GM12878 (cell line): ENCODE measurements at regions not wholly inside any gene's neighbourhood (a gene's known extent, or its start where the extent isn't known, plus 50 kb on each side); places are given as distances from the start of the nearest gene placed in this dataset.

Experiments used
- ATAC-seq: fragments of 200-7000 bp; cut with Tn5 transposase; 3 replicates; pipeline ENCODE4 v1.9.1; 2020; ENCODE audit warnings: mild to moderate bottlenecking, moderate library complexity
- BruUV-seq: library from RNA; stranded (reverse); fragments of 400-500 nt; replicated peaks from 2 replicates; lab custom pipeline; 2021; lab: Mats Ljungman, UMichigan
- CTCF ChIA-PET: fragments of 300-600 bp; sonication (Branson Sonifier 250); formaldehyde crosslinking; extraction: SDS; loops from one replicate; lab custom pipeline; 2021; ENCODE audit warnings: inconsistent platforms; lab: Yijun Ruan, JAX
- POLR2A ChIA-PET: fragments of 350-600 bp; formaldehyde crosslinking; extraction: SDS; loops from one replicate; lab custom pipeline; 2021; ENCODE audit warnings: inconsistent platforms; lab: Charles Lee
- RAD21 ChIA-PET: fragments of 300-600 bp; sonication (Branson Sonifier 250); formaldehyde crosslinking; loops from one replicate; lab custom pipeline; 2023; ENCODE audit warnings: antibody characterized with exemption; ENCODE audit not compliant: unreplicated experiment; lab: Charles Lee
- SMC1A ChIA-PET: fragments of 300-600 bp; sonication (Branson Sonifier 250); formaldehyde crosslinking; loops from one replicate; lab custom pipeline; 2023; ENCODE audit not compliant: unreplicated experiment, uncharacterized antibody; lab: Charles Lee
- DNase-seq: peaks from one replicate; pipeline ENCODE4 v3.0.0-alpha.2; 2011; ENCODE audit warnings: low read depth, low spot score
- FAIRE-seq: peaks from 3 replicates; lab custom pipeline; 2011; peaks lifted over from hg19 to GRCh38; lab: Jason Lieb, UNC
- H2AFZ ChIP-seq: 2 replicates; pipeline ENCODE4 v1.6.0; 2011; ENCODE audit warnings: low read depth, low read length, control low read depth; ENCODE audit not compliant: control insufficient read depth
- H3K27ac ChIP-seq: 2 replicates; pipeline ENCODE4 v1.5.1; 2011; ENCODE audit warnings: control low read depth; ENCODE audit not compliant: control insufficient read depth, insufficient read depth
- H3K27me3 ChIP-seq, 2 experiments: replicated peaks in 1 of 2; 2 replicates each; pipeline versions ENCODE4 v1.6.0 to v1.6.1; 2011; ENCODE audit warnings: low read length in 1 of 2; ENCODE audit not compliant: control insufficient read depth in 2 of 2, insufficient read depth in 2 of 2
- H3K36me3 ChIP-seq, 2 experiments: 2 replicates each; pipeline ENCODE4 v1.5.1; 2011; ENCODE audit warnings: low read length in 1 of 2; ENCODE audit not compliant: control insufficient read depth in 2 of 2, insufficient read depth in 2 of 2
- H3K4me1 ChIP-seq: 2 replicates; pipeline ENCODE4 v1.6.1; 2011; ENCODE audit warnings: mild to moderate bottlenecking, low read length, moderate library complexity, mixed read lengths; ENCODE audit not compliant: control insufficient read depth, insufficient read depth
- H3K4me2 ChIP-seq: 2 replicates; pipeline ENCODE4 v1.6.0; 2011; ENCODE audit warnings: control low read depth; ENCODE audit not compliant: control insufficient read depth, insufficient read depth
- H3K4me3 ChIP-seq: fragments of 200-600 bp; sonication (generic); 2 replicates; pipeline ENCODE4 v1.5.1; 2016
- H3K79me2 ChIP-seq: 2 replicates; pipeline ENCODE4 v1.6.0; 2011; ENCODE audit warnings: low read length; ENCODE audit not compliant: control insufficient read depth, insufficient read depth
- H3K9ac ChIP-seq: 2 replicates; pipeline ENCODE4 v1.8.0; 2011; ENCODE audit warnings: low read length, control low read depth, mixed read lengths; ENCODE audit not compliant: control insufficient read depth, insufficient read depth
- H3K9me3 ChIP-seq: replicated peaks from 3 replicates; pipeline ENCODE4 v1.5.1; 2011; ENCODE audit warnings: mild to moderate bottlenecking, low read length; ENCODE audit not compliant: control insufficient read depth, insufficient read depth
- H4K20me1 ChIP-seq: 2 replicates; pipeline ENCODE4 v1.6.0; 2011; ENCODE audit not compliant: control insufficient read depth, insufficient read depth
- ASH2L ChIP-seq: fragments of 300-600, 200-600 bp; sonication (generic); IDR thresholded peaks from 2 replicates; pipeline ENCODE4 v1.6.1; 2017; ENCODE audit warnings: low read depth, mild to moderate bottlenecking, borderline replicate concordance
- EGR1 ChIP-seq, 2 experiments: IDR thresholded peaks; 1 replicate in 1 of 2; 2 replicates in 1 of 2; pipeline ENCODE4 v1.6.1; 2011 to 2012; ENCODE audit warnings: low read depth in 2 of 2, low read length in 2 of 2, borderline replicate concordance in 1 of 2, mild to moderate bottlenecking in 1 of 2, moderate library complexity in 1 of 2
- MAX ChIP-seq: IDR thresholded peaks from 2 replicates; pipeline ENCODE4 v1.6.1; 2012; ENCODE audit warnings: low read depth, low read length, improper control_type of control experiment
- MYC ChIP-seq: IDR thresholded peaks from 2 replicates; pipeline ENCODE4 v1.6.1; 2011; ENCODE audit warnings: mild to moderate bottlenecking, low read length, moderate library complexity, inconsistent platforms; ENCODE audit not compliant: insufficient read depth, insufficient replicate concordance, insufficient read length, severe bottlenecking
- PRDM15 ChIP-seq: fragments of 450-650 bp; formaldehyde crosslinking; IDR thresholded peaks from 2 replicates; pipeline ENCODE4 v1.4.0; 2020; ENCODE audit warnings: mild to moderate bottlenecking, moderate library complexity
- RFX5 ChIP-seq: IDR thresholded peaks from 2 replicates; pipeline ENCODE4 v1.6.1; 2011; ENCODE audit warnings: low read depth, low read length, improper control_type of control experiment
- RUNX3 ChIP-seq: IDR thresholded peaks from 2 replicates; pipeline ENCODE4 v1.6.1; 2012; ENCODE audit warnings: low read length, inconsistent platforms
- ZBTB40 ChIP-seq: fragments of 450-650 bp; IDR thresholded peaks from 2 replicates; pipeline ENCODE4 v1.6.1; 2016; ENCODE audit warnings: mild to moderate bottlenecking, moderate library complexity, borderline replicate concordance
- ZNF274 ChIP-seq: IDR thresholded peaks from one replicate; pipeline ENCODE4 v1.8.0; 2011; ENCODE audit not compliant: insufficient read length, insufficient read depth
- ZSCAN29 ChIP-seq: fragments of 450-650 bp; IDR thresholded peaks from 2 replicates; pipeline ENCODE4 v1.6.1; 2017; ENCODE audit warnings: mild to moderate bottlenecking, moderate library complexity
- WGBS: methylation state at CpG from one replicate; pipeline ENCODE4 v1.1.6; 2016; ENCODE audit warnings: low lambda C conversion rate; ENCODE audit not compliant: insufficient replicate concordance, insufficient coverage; ENCODE audit errors: missing lambda C conversion rate; 5-methylcytosine and 5-hydroxymethylcytosine counted together
- in situ Hi-C: fragments of 300-500 bp; cut with MboI; formaldehyde crosslinking; loops from 9 replicates; pipeline ENCODE4 v1.14.3; 2018; ENCODE audit warnings: mixed read lengths
- intact Hi-C: fragments of 100-400 bp; cut with micrococcal nuclease; formaldehyde crosslinking; loops from one replicate; pipeline ENCODE4 v1.14.2; 2022; ENCODE audit not compliant: unreplicated experiment

- intact Hi-C loops, result no loop called here
- in situ Hi-C loops, result no loop called here
- POLR2A ChIA-PET, result no interaction called here
- WGBS, result 91% methylated on average over 16 of the region's 16 CpGs
- Histone ChIP-seq H3K9me3 (no peaks in the 10 kb centered on the region; the same call in 2 of the 3 replicates), H4K20me1 (no peaks in the 10 kb centered on the region), H3K27ac (no peak overlapping the region), H3K4me1 (no peaks in the 10 kb centered on the region), H3K36me3 (no peaks in the 10 kb centered on the region; a peak in 3 of 4 replicates), H2AFZ (no peak overlapping the region), H3K27me3 (no peaks in the 10 kb centered on the region)
- FAIRE-seq (no peak), ATAC-seq (no peak), DNase-seq (no peak)
- BruUV-seq, result no TSS peak
- SMC1A ChIA-PET, result no interaction called here
- RAD21 ChIA-PET, result no interaction called here
- no peak for TF ChIP-seq PRDM15
- TF ChIP-seq, all 136 proteins: peak for 0
- H3K9ac ChIP-seq, result no peak overlapping the region
- H3K4me3 ChIP-seq, result no peak overlapping the region
- H3K4me2 ChIP-seq, result no peak overlapping the region
- CTCF ChIA-PET, result no interaction called here
- H3K79me2 ChIP-seq, result peaks cover 2% of the 10 kb centered on the region
Measured at GRCh38 chr22:49643466-49643865, 184.2 kb downstream of the BRD1 start.

- in situ Hi-C loops (no loop called here), intact Hi-C loops (no loop called here)
- Histone ChIP-seq H3K27ac (no peak overlapping the region), H3K4me3 (no peak overlapping the region), H4K20me1 (no peaks in the 10 kb centered on the region), H3K27me3 (no peaks in the 10 kb centered on the region), H3K79me2 (peaks cover 2% of the 10 kb centered on the region), H3K9me3 (no peaks in the 10 kb centered on the region; the same call in 2 of the 3 replicates), H3K4me2 (no peak overlapping the region), H2AFZ (no peak overlapping the region), H3K9ac (no peak overlapping the region), H3K4me1 (no peaks in the 10 kb centered on the region), H3K36me3 (no peaks in the 10 kb centered on the region; a peak in 3 of 4 replicates)
- ChIA-PET SMC1A (no interaction called here), CTCF (no interaction called here), RAD21 (no interaction called here), POLR2A (no interaction called here)
- no peak for ATAC-seq
- no TSS peak for BruUV-seq
- FAIRE-seq, result no peak
- DNase-seq, result no peak
- WGBS, result 48% methylated on average over 5 of the region's 8 CpGs
- no peak for TF ChIP-seq MYC
- TF ChIP-seq ZSCAN29, result no peak
- no peak for TF ChIP-seq ASH2L
- TF ChIP-seq ZBTB40, result no peak
- TF ChIP-seq RUNX3, result no peak
- no peak for TF ChIP-seq ZNF274
- TF ChIP-seq RFX5, result no peak
- no peak for TF ChIP-seq MAX
- no peak for TF ChIP-seq EGR1 (IDR thresholded peaks at IDR 0.05; ENCODE audit: borderline replicate concordance in 1 of 2, low read depth in 2 of 2, low read length in 2 of 2)
Measured at GRCh38 chr22:49642741-49643140, 184.9 kb downstream of the BRD1 start.
